ENCODE measurements at regions not wholly inside any gene's neighbourhood (a gene's known extent, or its start where the extent isn't known, plus 50 kb on each side); places are given as distances from the start of the nearest gene placed in this dataset.

- no peaks in the 10 kb centered on the region for H3K27me3 Mint-ChIP-seq (ENCODE audit: unreplicated experiment)
- H3K9me3 Mint-ChIP-seq (ENCODE audit: unreplicated experiment): peaks cover 2% of the 10 kb centered on the region
- no peak overlapping the region for H3K27ac Mint-ChIP-seq (ENCODE audit: unreplicated experiment)
- no peak overlapping the region for H3K4me3 Mint-ChIP-seq (ENCODE audit: unreplicated experiment)
- H3K4me1 Mint-ChIP-seq (ENCODE audit: low read depth, unreplicated experiment): no peaks in the 10 kb centered on the region
- no peak for DNase-seq
- TF ChIP-seq CTCF (IDR thresholded peaks at IDR 0.05; ENCODE audit: partially characterized antibody, unreplicated experiment): no peak
- no peaks in the 10 kb centered on the region for H3K36me3 Mint-ChIP-seq (ENCODE audit: unreplicated experiment)
Observed at GRCh38 chr1:195594773-195595172, 1013.5 kb downstream of the KCNT2 start.

GRCh38 chr1:195594322-195594721 lies 1013.9 kb downstream of the KCNT2 start:
- TF ChIP-seq CTCF (IDR thresholded peaks at IDR 0.05; ENCODE audit: partially characterized antibody, unreplicated experiment): no peak
- no peaks in the 10 kb centered on the region for H3K4me1 Mint-ChIP-seq (ENCODE audit: low read depth, unreplicated experiment)
- no peaks in the 10 kb centered on the region for H3K27me3 Mint-ChIP-seq (ENCODE audit: unreplicated experiment)
- no peaks in the 10 kb centered on the region for H3K36me3 Mint-ChIP-seq (ENCODE audit: unreplicated experiment)
- no peak overlapping the region for H3K27ac Mint-ChIP-seq (ENCODE audit: unreplicated experiment)
- H3K9me3 Mint-ChIP-seq (ENCODE audit: unreplicated experiment): peaks cover 1% of the 10 kb centered on the region
- H3K4me3 Mint-ChIP-seq (ENCODE audit: unreplicated experiment): no peak overlapping the region
- no peak for DNase-seq

GRCh38 chr1:195591917-195592672 lies 1016.1 kb downstream of the KCNT2 start:
- H3K4me3 Mint-ChIP-seq (ENCODE audit: unreplicated experiment): no peak overlapping the region
- H3K9me3 Mint-ChIP-seq (ENCODE audit: unreplicated experiment): no peaks in the 10 kb centered on the region
- no peak for TF ChIP-seq CTCF (IDR thresholded peaks at IDR 0.05; ENCODE audit: partially characterized antibody, unreplicated experiment)
- no peaks in the 10 kb centered on the region for H3K27me3 Mint-ChIP-seq (ENCODE audit: unreplicated experiment)
- no peak overlapping the region for H3K27ac Mint-ChIP-seq (ENCODE audit: unreplicated experiment)
- H3K4me1 Mint-ChIP-seq (ENCODE audit: low read depth, unreplicated experiment): no peaks in the 10 kb centered on the region
- no peaks in the 10 kb centered on the region for H3K36me3 Mint-ChIP-seq (ENCODE audit: unreplicated experiment)
- DNase-seq: no peak

- no peaks in the 10 kb centered on the region for H3K36me3 Mint-ChIP-seq (ENCODE audit: unreplicated experiment)
- H3K4me3 Mint-ChIP-seq (ENCODE audit: unreplicated experiment): no peak overlapping the region
- no peaks in the 10 kb centered on the region for H3K9me3 Mint-ChIP-seq (ENCODE audit: unreplicated experiment)
- no peak for TF ChIP-seq CTCF (IDR thresholded peaks at IDR 0.05; ENCODE audit: partially characterized antibody, unreplicated experiment)
- no peak overlapping the region for H3K27ac Mint-ChIP-seq (ENCODE audit: unreplicated experiment)
- H3K27me3 Mint-ChIP-seq (ENCODE audit: unreplicated experiment): peaks cover 1% of the 10 kb centered on the region
- DNase-seq: no peak
- H3K4me1 Mint-ChIP-seq (ENCODE audit: low read depth, unreplicated experiment): no peaks in the 10 kb centered on the region
Observed at GRCh38 chr1:195590649-195591048, 1017.6 kb downstream of the KCNT2 start.

- TF ChIP-seq CTCF (IDR thresholded peaks at IDR 0.05; ENCODE audit: partially characterized antibody, unreplicated experiment): no peak
- no peak overlapping the region for H3K27ac Mint-ChIP-seq (ENCODE audit: unreplicated experiment)
- peaks cover 2% of the 10 kb centered on the region for H3K27me3 Mint-ChIP-seq (ENCODE audit: unreplicated experiment)
- no peak overlapping the region for H3K4me3 Mint-ChIP-seq (ENCODE audit: unreplicated experiment)
- no peaks in the 10 kb centered on the region for H3K9me3 Mint-ChIP-seq (ENCODE audit: unreplicated experiment)
- no peaks in the 10 kb centered on the region for H3K36me3 Mint-ChIP-seq (ENCODE audit: unreplicated experiment)
- no peaks in the 10 kb centered on the region for H3K4me1 Mint-ChIP-seq (ENCODE audit: low read depth, unreplicated experiment)
- no peak for DNase-seq
Observed at GRCh38 chr1:195584870-195585624, 1023.2 kb downstream of the KCNT2 start.
